SK-N-SH treated with all-trans-retinoic acid at 6 μM for 48 hours (cell line): ENCODE measurements at regions not wholly inside any gene's neighbourhood (a gene's known extent, or its start where the extent isn't known, plus 50 kb on each side); places are given as distances from the start of the nearest gene placed in this dataset.
A peak's percentile ranks its signal among the peaks of the same experiment; 100 is the strongest.

Source experiments
- ATAC-seq: fragments of 200-7000 bp; cut with Tn5 transposase; 3 replicates; pipeline ENCODE4 v1.9.1; 2020; ENCODE audit warnings: mild to moderate bottlenecking, moderate library complexity
- BACH2 ChIP-seq: fragments of 250-450 bp; sonication (Bioruptor Pico); IDR thresholded peaks from 2 replicates; pipeline ENCODE4 v1.9.0; 2021; ENCODE audit warnings: mild to moderate bottlenecking, borderline replicate concordance
- CREB5 ChIP-seq: fragments of 250-450 bp; sonication (Bioruptor Pico); IDR thresholded peaks from 2 replicates; pipeline ENCODE4 v1.5.1; 2020; ENCODE audit warnings: low read depth, mild to moderate bottlenecking, moderate library complexity
- CSDC2 ChIP-seq: fragments of 250-450 bp; sonication (Bioruptor Pico); IDR thresholded peaks from 2 replicates; pipeline ENCODE4 v1.5.0; 2020; ENCODE audit warnings: mild to moderate bottlenecking, moderate library complexity
- CSRNP3 ChIP-seq: fragments of 250-450 bp; sonication (Bioruptor Pico); IDR thresholded peaks from 2 replicates; pipeline ENCODE4 v1.5.1; 2021; ENCODE audit warnings: mild to moderate bottlenecking, moderate library complexity
- ESRRG ChIP-seq: fragments of 250-450 bp; sonication (Bioruptor Pico); IDR thresholded peaks from 2 replicates; pipeline ENCODE4 v1.6.1; 2021; ENCODE audit warnings: mild to moderate bottlenecking
- GLIS3 ChIP-seq: fragments of 250-450 bp; sonication (Bioruptor Pico); IDR thresholded peaks from 2 replicates; pipeline ENCODE4 v1.5.0; 2020; ENCODE audit warnings: mild to moderate bottlenecking, moderate library complexity
- ISL1 ChIP-seq: fragments of 250-450 bp; sonication (Bioruptor Pico); IDR thresholded peaks from 2 replicates; pipeline ENCODE4 v2.1.2; 2022; ENCODE audit warnings: mild to moderate bottlenecking, moderate library complexity
- OSR1 ChIP-seq: fragments of 250-450 bp; sonication (Bioruptor Pico); IDR thresholded peaks from 2 replicates; pipeline ENCODE4 v1.8.0; 2022; ENCODE audit warnings: moderate library complexity, mild to moderate bottlenecking, inconsistent platforms
- PATZ1 ChIP-seq: fragments of 250-450 bp; sonication (Bioruptor Pico); IDR thresholded peaks from 2 replicates; pipeline ENCODE4 v1.8.0; 2020; ENCODE audit warnings: mild to moderate bottlenecking, moderate library complexity, borderline replicate concordance
- PPARA ChIP-seq: fragments of 250-450 bp; sonication (Bioruptor Pico); IDR thresholded peaks from 2 replicates; pipeline ENCODE4 v1.5.0; 2020; ENCODE audit warnings: mild to moderate bottlenecking, borderline replicate concordance
- RARB ChIP-seq: fragments of 250-450 bp; sonication (Bioruptor Pico); IDR thresholded peaks from 2 replicates; pipeline ENCODE4 v1.8.0; 2021; ENCODE audit warnings: mild to moderate bottlenecking, moderate library complexity
- SNAI2 ChIP-seq: fragments of 250-450 bp; sonication (Bioruptor Pico); IDR thresholded peaks from 2 replicates; pipeline ENCODE4 v1.5.0; 2020; ENCODE audit warnings: mild to moderate bottlenecking, moderate library complexity
- TCF4 ChIP-seq: fragments of 250-450 bp; sonication (Bioruptor Pico); IDR thresholded peaks from 2 replicates; pipeline ENCODE4 v1.8.0; 2021; ENCODE audit warnings: mild to moderate bottlenecking, moderate library complexity, borderline replicate concordance
- TSHZ2 ChIP-seq: fragments of 250-450 bp; sonication (Bioruptor Pico); IDR thresholded peaks from 2 replicates; pipeline ENCODE4 v1.5.0; 2020; ENCODE audit warnings: mild to moderate bottlenecking, moderate library complexity
- ZFP3 ChIP-seq: fragments of 250-450 bp; sonication (Bioruptor Pico); IDR thresholded peaks from 2 replicates; pipeline ENCODE4 v1.5.0; 2020; ENCODE audit warnings: mild to moderate bottlenecking, moderate library complexity
- ZFP30 ChIP-seq: fragments of 450-650 bp; formaldehyde crosslinking; IDR thresholded peaks from 2 replicates; pipeline ENCODE4 v1.5.0; 2022; ENCODE audit warnings: mild to moderate bottlenecking, moderate library complexity
- ZNF565 ChIP-seq: fragments of 450-650 bp; formaldehyde crosslinking; conservative IDR thresholded peaks from 2 replicates; pipeline ENCODE4 v1.5.0; 2020; ENCODE audit warnings: low read depth, mild to moderate bottlenecking, moderate library complexity
- ZNF70 ChIP-seq: fragments of 450-650 bp; formaldehyde crosslinking; IDR thresholded peaks from 2 replicates; pipeline ENCODE4 v1.5.0; 2020; ENCODE audit warnings: mild to moderate bottlenecking, moderate library complexity
- ZNF8 ChIP-seq: fragments of 450-650 bp; formaldehyde crosslinking; IDR thresholded peaks from 2 replicates; pipeline ENCODE4 v1.5.0; 2020; ENCODE audit warnings: mild to moderate bottlenecking, moderate library complexity

- TF ChIP-seq TSHZ2: no peak
Observed at GRCh38 chr12:25768151-25768550, 190.3 kb upstream of the RASSF8 start (continued).

GRCh38 chr12:25769082-25769945 is 189.2 kb upstream of the RASSF8 start:
- no peak for TF ChIP-seq TSHZ2
- TF ChIP-seq CSDC2 (CRISPR knock-in tag): no peak
- no peak for TF ChIP-seq OSR1 (CRISPR knock-in tag)
- no peak for TF ChIP-seq ZNF70 (CRISPR knock-in tag)
- TF ChIP-seq CSRNP3 (CRISPR knock-in tag): no peak
- TF ChIP-seq CREB5 (CRISPR knock-in tag): no peak
- TF ChIP-seq ISL1: 0 out of 2 replicates have a peak, but pooled peaks have one; percentile 11
- ATAC-seq: peak; percentile 76

- ATAC-seq: no peak
- TF ChIP-seq BACH2 (CRISPR knock-in tag) (no peak), ZNF70 (CRISPR knock-in tag) (no peak), ZNF8 (CRISPR knock-in tag) (no peak), RARB (CRISPR knock-in tag) (no peak), SNAI2 (CRISPR knock-in tag) (no peak), ISL1 (no peak), CSRNP3 (CRISPR knock-in tag) (no peak), ZFP30 (CRISPR knock-in tag) (no peak)
Observed at GRCh38 chr12:25771041-25771440, 187.4 kb upstream of the RASSF8 start.

GRCh38 chr12:25771476-25771875 is 187.0 kb upstream of the RASSF8 start:
- no peak for ATAC-seq
- TF ChIP-seq ZNF8 (CRISPR knock-in tag) (no peak), ZNF70 (CRISPR knock-in tag) (no peak), PPARA (no peak), ZFP3 (CRISPR knock-in tag) (no peak), CREB5 (CRISPR knock-in tag) (no peak), ZFP30 (CRISPR knock-in tag) (no peak), RARB (CRISPR knock-in tag) (no peak), CSDC2 (CRISPR knock-in tag) (no peak), ZNF565 (CRISPR knock-in tag) (no peak), CSRNP3 (CRISPR knock-in tag) (no peak), ESRRG (no peak), OSR1 (CRISPR knock-in tag) (no peak), SNAI2 (CRISPR knock-in tag) (no peak), GLIS3 (CRISPR knock-in tag) (no peak), PATZ1 (CRISPR knock-in tag) (no peak), TCF4 (CRISPR knock-in tag) (no peak)
